SU-DHL-6 (cell line): ENCODE measurements at regions not wholly inside any gene's neighbourhood (a gene's known extent, or its start where the extent isn't known, plus 50 kb on each side); places are given as distances from the start of the nearest gene placed in this dataset.

Experiments used
- EZH2phosphoT487 ChIP-seq: fragments of 200-600 bp; sonication (generic), shearing (Covaris generic); conservative IDR thresholded peaks from 2 replicates; pipeline ENCODE4 v1.6.1; 2018; ENCODE audit warnings: mild to moderate bottlenecking, antibody characterized with exemption, low read length, moderate library complexity, mixed read lengths
- TF ChIP-seq, protein P1 (sequence below): fragments of 200-600 bp; sonication (generic); IDR thresholded peaks from one replicate; pipeline ENCODE4 v1.5.1; 2017; ENCODE audit warnings: antibody characterized with exemption, mild to moderate bottlenecking, low read length, moderate library complexity; ENCODE audit not compliant: insufficient read depth, poor library complexity, severe bottlenecking

- TF ChIP-seq, protein P1, sequence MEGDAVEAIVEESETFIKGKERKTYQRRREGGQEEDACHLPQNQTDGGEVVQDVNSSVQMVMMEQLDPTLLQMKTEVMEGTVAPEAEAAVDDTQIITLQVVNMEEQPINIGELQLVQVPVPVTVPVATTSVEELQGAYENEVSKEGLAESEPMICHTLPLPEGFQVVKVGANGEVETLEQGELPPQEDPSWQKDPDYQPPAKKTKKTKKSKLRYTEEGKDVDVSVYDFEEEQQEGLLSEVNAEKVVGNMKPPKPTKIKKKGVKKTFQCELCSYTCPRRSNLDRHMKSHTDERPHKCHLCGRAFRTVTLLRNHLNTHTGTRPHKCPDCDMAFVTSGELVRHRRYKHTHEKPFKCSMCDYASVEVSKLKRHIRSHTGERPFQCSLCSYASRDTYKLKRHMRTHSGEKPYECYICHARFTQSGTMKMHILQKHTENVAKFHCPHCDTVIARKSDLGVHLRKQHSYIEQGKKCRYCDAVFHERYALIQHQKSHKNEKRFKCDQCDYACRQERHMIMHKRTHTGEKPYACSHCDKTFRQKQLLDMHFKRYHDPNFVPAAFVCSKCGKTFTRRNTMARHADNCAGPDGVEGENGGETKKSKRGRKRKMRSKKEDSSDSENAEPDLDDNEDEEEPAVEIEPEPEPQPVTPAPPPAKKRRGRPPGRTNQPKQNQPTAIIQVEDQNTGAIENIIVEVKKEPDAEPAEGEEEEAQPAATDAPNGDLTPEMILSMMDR, result no peak
- TF ChIP-seq EZH2phosphoT487, result no peak
Observed at GRCh38 chr2:7725850-7726242, 808.6 kb downstream of the RNF144A start.
